WTC11 (cell line): ENCODE measurements at regions not wholly inside any gene's neighbourhood (a gene's known extent, or its start where the extent isn't known, plus 50 kb on each side); places are given as distances from the start of the nearest gene placed in this dataset.

Experiments
- FOXK1 ChIP-seq: sonication (generic); formaldehyde crosslinking; IDR thresholded peaks from 2 replicates; pipeline ENCODE4 v1.8.0; 2022; ENCODE audit warnings: mild to moderate bottlenecking, moderate library complexity, missing genetic modification reagents
- JUN ChIP-seq: sonication (generic); formaldehyde crosslinking; IDR thresholded peaks from 2 replicates; pipeline ENCODE4 v1.8.0; 2023; ENCODE audit warnings: mild to moderate bottlenecking, missing genetic modification reagents
- SP1 ChIP-seq: sonication (generic); formaldehyde crosslinking; conservative IDR thresholded peaks from 2 replicates; pipeline ENCODE4 v1.8.1; 2022; ENCODE audit warnings: missing genetic modification reagents
- ZNF317 ChIP-seq: sonication (generic); formaldehyde crosslinking; IDR thresholded peaks from 2 replicates; pipeline ENCODE4 v1.8.1; 2023; ENCODE audit warnings: low read depth, mild to moderate bottlenecking, moderate library complexity, missing genetic modification reagents, borderline replicate concordance
- TF ChIP-seq, protein P1 (sequence below): fragments of 200-600 bp; IDR thresholded peaks from 2 replicates; pipeline ENCODE4 v1.8.0; 2022; ENCODE audit warnings: antibody characterized with exemption
- TF ChIP-seq, protein P2 (sequence below): sonication (generic); formaldehyde crosslinking; IDR thresholded peaks from 2 replicates; pipeline ENCODE4 v1.8.0; 2022; ENCODE audit warnings: mild to moderate bottlenecking, missing genetic modification reagents
- TF ChIP-seq, protein P3 (sequence below): sonication (generic); formaldehyde crosslinking; IDR thresholded peaks from 2 replicates; pipeline ENCODE4 v1.8.1; 2023; ENCODE audit warnings: mild to moderate bottlenecking, missing genetic modification reagents, moderate library complexity

DNA sequence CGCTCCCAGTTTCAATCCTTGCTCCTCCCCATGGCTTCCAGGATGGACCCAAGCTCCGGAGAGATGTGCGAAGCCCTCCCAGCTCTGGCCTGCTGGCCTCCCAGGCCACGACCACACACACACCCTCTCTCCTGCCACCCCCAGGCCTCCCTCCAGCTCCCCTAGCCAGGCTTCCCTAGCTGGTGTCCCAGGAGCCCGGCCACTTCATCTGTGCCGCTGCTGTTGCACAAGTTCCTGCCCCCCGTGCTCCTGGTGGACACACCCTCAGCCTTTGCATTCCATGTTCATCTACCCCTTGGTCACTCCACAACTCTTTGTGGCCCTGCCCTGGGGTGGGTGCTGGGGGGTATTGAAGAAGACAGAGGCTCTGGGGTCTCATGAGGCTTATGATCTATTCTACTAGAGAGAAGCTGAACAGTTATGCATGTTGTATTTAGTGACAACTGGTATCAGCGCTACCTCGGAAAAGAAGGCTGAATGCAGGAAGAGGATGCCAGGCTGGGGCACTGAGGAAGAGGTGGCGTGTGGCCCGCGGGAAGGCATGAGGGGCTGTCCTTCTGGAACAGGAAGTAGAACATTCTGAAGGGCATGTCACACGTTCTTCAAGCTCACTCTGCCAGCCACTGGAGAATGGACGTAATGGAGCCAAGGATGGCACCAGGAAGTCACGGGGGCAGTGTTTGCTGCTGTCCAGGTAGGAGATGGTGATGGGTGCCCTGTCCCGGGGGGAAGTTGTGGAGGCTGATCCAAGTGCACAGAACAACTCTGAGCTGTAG lies 172.4 kb downstream of the PSMG1 start:
- TF ChIP-seq, protein P1, sequence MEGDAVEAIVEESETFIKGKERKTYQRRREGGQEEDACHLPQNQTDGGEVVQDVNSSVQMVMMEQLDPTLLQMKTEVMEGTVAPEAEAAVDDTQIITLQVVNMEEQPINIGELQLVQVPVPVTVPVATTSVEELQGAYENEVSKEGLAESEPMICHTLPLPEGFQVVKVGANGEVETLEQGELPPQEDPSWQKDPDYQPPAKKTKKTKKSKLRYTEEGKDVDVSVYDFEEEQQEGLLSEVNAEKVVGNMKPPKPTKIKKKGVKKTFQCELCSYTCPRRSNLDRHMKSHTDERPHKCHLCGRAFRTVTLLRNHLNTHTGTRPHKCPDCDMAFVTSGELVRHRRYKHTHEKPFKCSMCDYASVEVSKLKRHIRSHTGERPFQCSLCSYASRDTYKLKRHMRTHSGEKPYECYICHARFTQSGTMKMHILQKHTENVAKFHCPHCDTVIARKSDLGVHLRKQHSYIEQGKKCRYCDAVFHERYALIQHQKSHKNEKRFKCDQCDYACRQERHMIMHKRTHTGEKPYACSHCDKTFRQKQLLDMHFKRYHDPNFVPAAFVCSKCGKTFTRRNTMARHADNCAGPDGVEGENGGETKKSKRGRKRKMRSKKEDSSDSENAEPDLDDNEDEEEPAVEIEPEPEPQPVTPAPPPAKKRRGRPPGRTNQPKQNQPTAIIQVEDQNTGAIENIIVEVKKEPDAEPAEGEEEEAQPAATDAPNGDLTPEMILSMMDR: no peak
- no peak for TF ChIP-seq FOXK1 (CRISPR knock-in tag)
- TF ChIP-seq, protein P2, sequence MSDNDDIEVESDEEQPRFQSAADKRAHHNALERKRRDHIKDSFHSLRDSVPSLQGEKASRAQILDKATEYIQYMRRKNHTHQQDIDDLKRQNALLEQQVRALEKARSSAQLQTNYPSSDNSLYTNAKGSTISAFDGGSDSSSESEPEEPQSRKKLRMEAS: no peak
- no peak for TF ChIP-seq JUN (CRISPR knock-in tag)
- TF ChIP-seq, protein P3, sequence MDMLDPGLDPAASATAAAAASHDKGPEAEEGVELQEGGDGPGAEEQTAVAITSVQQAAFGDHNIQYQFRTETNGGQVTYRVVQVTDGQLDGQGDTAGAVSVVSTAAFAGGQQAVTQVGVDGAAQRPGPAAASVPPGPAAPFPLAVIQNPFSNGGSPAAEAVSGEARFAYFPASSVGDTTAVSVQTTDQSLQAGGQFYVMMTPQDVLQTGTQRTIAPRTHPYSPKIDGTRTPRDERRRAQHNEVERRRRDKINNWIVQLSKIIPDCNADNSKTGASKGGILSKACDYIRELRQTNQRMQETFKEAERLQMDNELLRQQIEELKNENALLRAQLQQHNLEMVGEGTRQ (CRISPR knock-in tag): no peak
- TF ChIP-seq ZNF317 (CRISPR knock-in tag): no peak
- no peak for TF ChIP-seq SP1
